HEK293 (cell line): ENCODE measurements at regions not wholly inside any gene's neighbourhood (a gene's known extent, or its start where the extent isn't known, plus 50 kb on each side); places are given as distances from the start of the nearest gene placed in this dataset.

Source experiments
- CTCF ChIA-PET: fragments of 350-600 bp; formaldehyde crosslinking; extraction: SDS; loops from one replicate; lab custom pipeline; 2021; ENCODE audit warnings: antibody characterized with exemption; lab: Yijun Ruan, JAX
- POLR2A ChIA-PET: fragments of 300-600 bp; formaldehyde crosslinking; extraction: SDS; loops from one replicate; lab custom pipeline; 2020; ENCODE audit warnings: antibody characterized with exemption, inconsistent platforms; lab: Yijun Ruan, JAX
- H3K27ac ChIP-seq: fragments of 200-500 bp; sonication (Bioruptor generic); 2 replicates; pipeline ENCODE4 v1.5.1; 2014; ENCODE audit warnings: low read depth, low read length, control low read depth, inconsistent platforms; ENCODE audit errors: extremely low read depth
- H3K36me3 ChIP-seq, 2 experiments: fragments of 200-500 bp in 1 of 2; sonication (Bioruptor generic) in 1 of 2; 1 replicate in 1 of 2; 2 replicates in 1 of 2; pipeline ENCODE4 v1.5.1; 2014 to 2017; ENCODE audit warnings: inconsistent platforms in 2 of 2, low read length in 2 of 2; ENCODE audit not compliant: control insufficient read depth in 2 of 2, insufficient read depth in 1 of 2
- H3K4me1 ChIP-seq: fragments of 200-500 bp; sonication (Bioruptor generic); 2 replicates; pipeline ENCODE4 v1.5.1; 2014; ENCODE audit warnings: mild to moderate bottlenecking, low read length, inconsistent platforms; ENCODE audit not compliant: control insufficient read depth, insufficient read depth
- H3K4me3 ChIP-seq: 2 replicates; pipeline ENCODE4 v1.5.1; 2011; ENCODE audit warnings: low read depth, mild to moderate bottlenecking, control low read depth, low read length, moderate library complexity
- H3K9me3 ChIP-seq: fragments of 200-500 bp; sonication (Bioruptor generic); 2 replicates; pipeline ENCODE4 v1.5.1; 2014; ENCODE audit warnings: low read depth, low read length, inconsistent platforms; ENCODE audit not compliant: control insufficient read depth, insufficient read depth
- HOXD13 ChIP-seq: sonication (generic); formaldehyde crosslinking; IDR thresholded peaks from 2 replicates; pipeline ENCODE4 v1.8.0; 2022; ENCODE audit warnings: missing genetic modification reagents, borderline replicate concordance
- KLF9 ChIP-seq: fragments of 450-650 bp; formaldehyde crosslinking; IDR thresholded peaks from 2 replicates; pipeline ENCODE4 v1.5.1; 2016; ENCODE audit warnings: missing biosample characterization, missing genetic modification characterization, low read depth
- OSR2 ChIP-seq: fragments of 450-650 bp; formaldehyde crosslinking; IDR thresholded peaks from 2 replicates; pipeline ENCODE4 v1.5.1; 2016; ENCODE audit warnings: missing biosample characterization, missing genetic modification characterization
- OVOL3 ChIP-seq: fragments of 450-650 bp; formaldehyde crosslinking; IDR thresholded peaks from 2 replicates; pipeline ENCODE4 v1.5.1; 2016; ENCODE audit warnings: missing biosample characterization, missing genetic modification characterization
- PRDM10 ChIP-seq: fragments of 450-650 bp; formaldehyde crosslinking; IDR thresholded peaks from 2 replicates; pipeline ENCODE4 v1.5.1; 2016; ENCODE audit warnings: missing biosample characterization, missing genetic modification characterization
- SALL2 ChIP-seq: fragments of 450-650 bp; formaldehyde crosslinking; IDR thresholded peaks from 2 replicates; pipeline ENCODE4 v1.5.0; 2017; ENCODE audit warnings: missing biosample characterization, mild to moderate bottlenecking, missing genetic modification characterization, borderline replicate concordance
- SP7 ChIP-seq: fragments of 450-650 bp; formaldehyde crosslinking; IDR thresholded peaks from 2 replicates; pipeline ENCODE4 v1.5.1; 2016; ENCODE audit warnings: missing biosample characterization, missing genetic modification characterization
- YY1 ChIP-seq: fragments of 450-650 bp; formaldehyde crosslinking; IDR thresholded peaks from 2 replicates; pipeline ENCODE4 v1.5.1; 2018; ENCODE audit warnings: missing biosample characterization, missing genetic modification characterization
- ZBTB1 ChIP-seq: fragments of 450-650 bp; formaldehyde crosslinking; IDR thresholded peaks from 2 replicates; pipeline ENCODE4 v1.5.1; 2016; ENCODE audit warnings: missing biosample characterization, missing genetic modification characterization
- ZBTB48 ChIP-seq: fragments of 450-650 bp; formaldehyde crosslinking; IDR thresholded peaks from 2 replicates; pipeline ENCODE4 v1.5.1; 2016; ENCODE audit warnings: missing biosample characterization, missing genetic modification characterization
- ZBTB49 ChIP-seq: fragments of 450-650 bp; formaldehyde crosslinking; IDR thresholded peaks from 2 replicates; pipeline ENCODE4 v1.5.1; 2016; ENCODE audit warnings: missing biosample characterization, missing genetic modification characterization, low read depth
- ZEB2 ChIP-seq: fragments of 450-650 bp; formaldehyde crosslinking; IDR thresholded peaks from 2 replicates; pipeline ENCODE4 v1.5.1; 2016; ENCODE audit warnings: missing biosample characterization, missing genetic modification characterization
- ZNF155 ChIP-seq: fragments of 450-650 bp; formaldehyde crosslinking; IDR thresholded peaks from 2 replicates; pipeline ENCODE4 v1.5.1; 2016; ENCODE audit warnings: missing biosample characterization, missing genetic modification characterization
- ZNF19 ChIP-seq: fragments of 450-650 bp; formaldehyde crosslinking; IDR thresholded peaks from 2 replicates; pipeline ENCODE4; 2016; ENCODE audit warnings: missing biosample characterization, missing genetic modification characterization, low read depth
- ZNF202 ChIP-seq: fragments of 450-650 bp; formaldehyde crosslinking; IDR thresholded peaks from 2 replicates; pipeline ENCODE4 v1.5.1; 2016; ENCODE audit warnings: missing biosample characterization, missing genetic modification characterization, borderline replicate concordance
- ZNF211 ChIP-seq: fragments of 450-650 bp; formaldehyde crosslinking; IDR thresholded peaks from 2 replicates; pipeline ENCODE4 v1.5.1; 2016; ENCODE audit warnings: low read depth, missing biosample characterization, missing genetic modification characterization
- ZNF221 ChIP-seq: fragments of 450-650 bp; formaldehyde crosslinking; IDR thresholded peaks from 2 replicates; pipeline ENCODE4 v1.5.1; 2017; ENCODE audit warnings: missing biosample characterization, missing genetic modification characterization, borderline replicate concordance
- ZNF239 ChIP-seq: fragments of 450-650 bp; formaldehyde crosslinking; IDR thresholded peaks from 2 replicates; pipeline ENCODE4 v1.5.1; 2016; ENCODE audit warnings: missing biosample characterization, missing genetic modification characterization
- ZNF280D ChIP-seq: fragments of 450-650 bp; formaldehyde crosslinking; IDR thresholded peaks from 2 replicates; pipeline ENCODE4 v1.5.1; 2016; ENCODE audit warnings: missing biosample characterization, missing genetic modification characterization
- ZNF292 ChIP-seq: fragments of 450-650 bp; formaldehyde crosslinking; IDR thresholded peaks from 2 replicates; pipeline ENCODE4 v1.5.1; 2016; ENCODE audit warnings: low read depth, missing biosample characterization, missing genetic modification characterization, borderline replicate concordance
- ZNF302 ChIP-seq: fragments of 450-650 bp; formaldehyde crosslinking; IDR thresholded peaks from 2 replicates; pipeline ENCODE4 v1.5.1; 2016; ENCODE audit warnings: missing biosample characterization, missing genetic modification characterization, low read depth
- ZNF423 ChIP-seq: fragments of 450-650 bp; formaldehyde crosslinking; IDR thresholded peaks from 2 replicates; pipeline ENCODE4 v1.5.1; 2016; ENCODE audit warnings: missing biosample characterization, missing genetic modification characterization
- ZNF529 ChIP-seq: fragments of 450-650 bp; formaldehyde crosslinking; IDR thresholded peaks from 2 replicates; pipeline ENCODE4 v1.5.1; 2017; ENCODE audit warnings: missing genetic modification characterization, missing biosample characterization; ENCODE audit not compliant: insufficient replicate concordance
- ZNF530 ChIP-seq: fragments of 450-650 bp; formaldehyde crosslinking; IDR thresholded peaks from 2 replicates; pipeline ENCODE4 v1.5.1; 2016; ENCODE audit warnings: low read depth, missing biosample characterization, missing genetic modification characterization
- ZNF549 ChIP-seq: fragments of 450-650 bp; IDR thresholded peaks from 2 replicates; pipeline ENCODE4 v1.5.1; 2018; ENCODE audit warnings: missing biosample characterization, missing genetic modification characterization, mild to moderate bottlenecking, inconsistent platforms, moderate library complexity
- ZNF623 ChIP-seq: fragments of 450-650 bp; formaldehyde crosslinking; IDR thresholded peaks from 2 replicates; pipeline ENCODE4 v1.5.1; 2016; ENCODE audit warnings: missing biosample characterization, missing genetic modification characterization
- ZNF658 ChIP-seq: fragments of 450-650 bp; formaldehyde crosslinking; IDR thresholded peaks from 2 replicates; pipeline ENCODE4; 2016; ENCODE audit warnings: missing biosample characterization, missing genetic modification characterization
- ZNF704 ChIP-seq: fragments of 450-650 bp; formaldehyde crosslinking; IDR thresholded peaks from 2 replicates; pipeline ENCODE4 v1.5.1; 2016; ENCODE audit warnings: missing biosample characterization, missing genetic modification characterization

- ChIA-PET CTCF (interaction anchor here (0.6 kb wide), 1 partner anchor 486 kb away, joined by 8 read pairs; no protein-coding TSS in a partner anchor), POLR2A (no interaction called here)
- H3K4me3 ChIP-seq = no peak overlapping the region
- no peaks in the 10 kb centered on the region for H3K36me3 ChIP-seq
- no peak overlapping the region for H3K27ac ChIP-seq
- H3K4me1 ChIP-seq = no peaks in the 10 kb centered on the region
- TF ChIP-seq OVOL3 (tag by site-specific recombination) = no peak
- no peak for TF ChIP-seq ZNF202 (tag by site-specific recombination)
- no peak for TF ChIP-seq ZBTB48 (tag by site-specific recombination)
- no peak for TF ChIP-seq ZBTB1
- no peak for TF ChIP-seq ZNF623
- no peak for TF ChIP-seq ZNF211 (tag by site-specific recombination)
- TF ChIP-seq ZEB2 (tag by site-specific recombination) = no peak
- no peak for TF ChIP-seq ZNF302
- no peak for TF ChIP-seq PRDM10 (tag by site-specific recombination)
- TF ChIP-seq ZBTB49 (tag by site-specific recombination) = no peak
- no peak for TF ChIP-seq ZNF549 (tag by site-specific recombination)
- no peak for TF ChIP-seq ZNF704
- no peak for TF ChIP-seq HOXD13 (CRISPR knock-in tag)
- TF ChIP-seq ZNF530 (tag by site-specific recombination) = no peak
- no peak for TF ChIP-seq ZNF292 (tag by site-specific recombination)
- no peak for TF ChIP-seq ZNF239 (tag by site-specific recombination)
- TF ChIP-seq ZNF529 (tag by site-specific recombination) = no peak
- no peaks in the 10 kb centered on the region for H3K9me3 ChIP-seq
These were observed 289.2 kb downstream of the ZSWIM6 start for GRCh38 chr5:61621202-61621650.

GRCh38 chr5:61622156-61622555 is 290.1 kb downstream of the ZSWIM6 start:
- Histone ChIP-seq H3K36me3 (no peaks in the 10 kb centered on the region), H3K4me3 (no peak overlapping the region), H3K9me3 (no peaks in the 10 kb centered on the region), H3K27ac (no peak overlapping the region), H3K4me1 (no peaks in the 10 kb centered on the region)
- ChIA-PET POLR2A (no interaction called here), CTCF (no interaction called here)
- TF ChIP-seq OSR2 (tag by site-specific recombination) (no peak), ZNF658 (tag by site-specific recombination) (no peak), ZNF19 (tag by site-specific recombination) (no peak), ZNF155 (no peak), SALL2 (tag by site-specific recombination) (no peak), KLF9 (tag by site-specific recombination) (no peak), ZNF280D (tag by site-specific recombination) (no peak), ZNF423 (no peak), OVOL3 (tag by site-specific recombination) (no peak), ZNF221 (tag by site-specific recombination) (no peak), SP7 (tag by site-specific recombination) (no peak), YY1 (tag by site-specific recombination) (no peak)
